Ovary (tissue), 7 donors: ENCODE measurements at regions not wholly inside any gene's neighbourhood (a gene's known extent, or its start where the extent isn't known, plus 50 kb on each side); places are given as distances from the start of the nearest gene placed in this dataset.

Experiments used
- DNase-seq, 5 donors: peaks; one replicate each; pipeline ENCODE4 v3.0.0-alpha.2; 2019 to 2020
- H3K27ac ChIP-seq, 2 donors: fragments of 200-600 bp; one replicate each; pipeline versions ENCODE4 v1.5.1 to v1.8.0; 2019 to 2022
- H3K27me3 ChIP-seq: fragments of 200-600 bp; one replicate; pipeline ENCODE4 v1.8.0; 2022
- H3K36me3 ChIP-seq: fragments of 200-600 bp; sonication (generic); one replicate; pipeline ENCODE4 v1.5.1; 2019
- H3K4me1 ChIP-seq: one replicate; pipeline ENCODE4 v1.8.1; 2013; ENCODE audit warnings: mild to moderate bottlenecking, moderate library complexity; ENCODE audit not compliant: insufficient read depth
- H3K4me3 ChIP-seq: fragments of 200-600 bp; sonication (generic); one replicate; pipeline ENCODE4 v1.5.1; 2017
- H3K9me3 ChIP-seq, 2 donors: fragments of 200-600 bp in 1 of 2; sonication (generic) in 1 of 2; one replicate each; pipeline versions ENCODE4 v1.5.1 to v1.8.1; 2013 to 2019; ENCODE audit warnings: mild to moderate bottlenecking in 1 of 2, moderate library complexity in 1 of 2
- EP300 ChIP-seq: sonication (generic); formaldehyde crosslinking; IDR thresholded peaks from one replicate; pipeline ENCODE4 v1.6.1; 2017; ENCODE audit warnings: antibody characterized with exemption
- POLR2A ChIP-seq: fragments of 450-650 bp; IDR thresholded peaks from one replicate; pipeline ENCODE4 v1.6.1; 2017; ENCODE audit warnings: antibody characterized with exemption, mild to moderate bottlenecking, moderate library complexity
- WGBS, 3 donors: extraction: QIAGEN DNeasy Blood & Tissue Kit in 1 of 3; methylation state at CpG; one replicate each; pipeline versions ENCODE4 v1.1.5 to v1.1.7; 2013 to 2017; 5-methylcytosine and 5-hydroxymethylcytosine counted together
- intact Hi-C, 4 donors: fragments of 100-400 bp; cut with DNase I; formaldehyde crosslinking; loops; one replicate each; pipeline versions ENCODE4 v1.11.0 to v1.15.1; 2022 to 2023
- TF ChIP-seq, protein P1 (sequence below), 3 donors: fragments of 450-650 bp in 2 of 3; fragments of 200-600 bp in 1 of 3; IDR thresholded peaks; one replicate each; pipeline versions ENCODE4 v1.5.1 to v1.8.0; 2016 to 2022; ENCODE audit warnings: antibody characterized with exemption in 3 of 3, mild to moderate bottlenecking in 1 of 3
- donor health status: DM: no; HTN: no; CAD: no; lungs with moderate emphysema.
- donor health status: DM: no; HTN: no; CAD: no.
- donor health status: Bipolar disorder and iron deficiency.
- donor health status: DM: no; HTN: no; CAD: no.
- donor health status: DM: yes; HTN: yes; CAD: no.

DNA sequence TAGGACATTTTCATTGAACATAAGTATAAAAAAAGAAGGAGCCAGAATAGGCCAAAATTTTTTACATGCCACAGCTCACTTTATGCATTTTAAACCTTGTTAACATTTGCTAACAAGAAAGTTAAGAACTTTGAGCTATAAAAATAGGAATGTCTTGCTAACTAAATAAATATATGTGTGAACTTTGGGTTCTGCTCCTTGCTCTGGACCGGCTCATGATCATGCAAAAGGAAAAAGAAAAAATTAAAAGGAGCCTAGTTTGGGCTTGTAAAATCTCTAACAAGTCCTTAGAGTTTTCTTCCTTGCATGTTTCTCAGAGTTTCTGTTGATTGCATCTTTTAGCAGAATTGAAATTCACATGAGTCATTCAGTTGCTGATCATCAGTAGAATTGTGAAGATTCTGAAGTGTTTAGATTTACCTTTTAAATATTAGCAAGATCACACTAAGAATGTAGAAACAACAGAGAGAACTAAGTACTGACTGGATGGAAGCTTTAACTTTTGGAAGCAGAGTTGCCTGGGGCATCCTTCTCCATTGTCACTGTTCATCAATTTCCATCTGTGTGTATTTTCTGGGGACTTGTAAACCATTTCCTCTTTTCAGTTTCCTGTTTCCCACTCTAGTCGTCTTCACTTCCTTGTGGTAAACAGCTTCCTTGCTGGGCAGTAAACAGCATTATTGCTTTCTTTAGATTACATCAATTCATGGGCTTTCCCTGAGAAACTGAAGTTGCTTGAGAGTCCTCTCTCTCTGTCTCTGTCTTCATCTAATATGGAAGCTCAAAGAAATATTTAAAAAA lies 458.4 kb upstream of the BTBD3 start:
- WGBS, 3 donors = 40 to 43% (median 41%) methylated on average over 2 of the region's 2 CpGs
- Histone ChIP-seq H3K4me3 (no peak overlapping the region), H3K36me3 (no peaks in the 10 kb centered on the region), H3K27me3 (no peaks in the 10 kb centered on the region), H3K27ac (no peak overlapping the region), H3K4me1 (no peaks in the 10 kb centered on the region), H3K9me3 (no peaks in the 10 kb centered on the region)
- intact Hi-C loops = no loop called here
- TF ChIP-seq EP300 (no peak), POLR2A (no peak)
- TF ChIP-seq, protein P1, sequence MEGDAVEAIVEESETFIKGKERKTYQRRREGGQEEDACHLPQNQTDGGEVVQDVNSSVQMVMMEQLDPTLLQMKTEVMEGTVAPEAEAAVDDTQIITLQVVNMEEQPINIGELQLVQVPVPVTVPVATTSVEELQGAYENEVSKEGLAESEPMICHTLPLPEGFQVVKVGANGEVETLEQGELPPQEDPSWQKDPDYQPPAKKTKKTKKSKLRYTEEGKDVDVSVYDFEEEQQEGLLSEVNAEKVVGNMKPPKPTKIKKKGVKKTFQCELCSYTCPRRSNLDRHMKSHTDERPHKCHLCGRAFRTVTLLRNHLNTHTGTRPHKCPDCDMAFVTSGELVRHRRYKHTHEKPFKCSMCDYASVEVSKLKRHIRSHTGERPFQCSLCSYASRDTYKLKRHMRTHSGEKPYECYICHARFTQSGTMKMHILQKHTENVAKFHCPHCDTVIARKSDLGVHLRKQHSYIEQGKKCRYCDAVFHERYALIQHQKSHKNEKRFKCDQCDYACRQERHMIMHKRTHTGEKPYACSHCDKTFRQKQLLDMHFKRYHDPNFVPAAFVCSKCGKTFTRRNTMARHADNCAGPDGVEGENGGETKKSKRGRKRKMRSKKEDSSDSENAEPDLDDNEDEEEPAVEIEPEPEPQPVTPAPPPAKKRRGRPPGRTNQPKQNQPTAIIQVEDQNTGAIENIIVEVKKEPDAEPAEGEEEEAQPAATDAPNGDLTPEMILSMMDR (IDR thresholded peaks at IDR 0.05) = no peak
- no peak for DNase-seq

DNA sequence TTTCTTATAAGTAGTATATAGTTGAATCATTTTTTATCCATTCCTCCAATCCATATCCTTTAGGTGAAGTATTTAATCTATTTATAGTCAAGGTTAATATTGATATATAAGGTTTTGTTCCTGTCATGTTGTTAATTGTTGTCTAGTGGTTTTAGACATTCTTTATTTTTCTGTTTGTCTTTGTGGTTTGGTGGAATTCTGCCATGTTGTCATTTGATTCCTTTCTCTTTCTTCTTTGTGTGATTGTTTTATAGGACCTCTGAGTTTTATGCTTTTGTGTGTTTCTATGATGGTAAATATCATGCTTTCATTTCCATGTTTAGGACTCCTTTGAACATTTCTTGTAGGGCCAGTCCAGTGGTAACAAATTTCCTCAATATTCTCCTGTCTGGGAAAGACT lies 450.3 kb upstream of the BTBD3 start:
- Histone ChIP-seq H3K4me1 (no peaks in the 10 kb centered on the region), H3K9me3 (no peaks in the 10 kb centered on the region), H3K4me3 (no peak overlapping the region), H3K36me3 (no peaks in the 10 kb centered on the region), H3K27me3 (no peaks in the 10 kb centered on the region), H3K27ac (no peak overlapping the region)
- TF ChIP-seq EP300 = no peak
- intact Hi-C loops = no loop called here
- DNase-seq = no peak

DNA sequence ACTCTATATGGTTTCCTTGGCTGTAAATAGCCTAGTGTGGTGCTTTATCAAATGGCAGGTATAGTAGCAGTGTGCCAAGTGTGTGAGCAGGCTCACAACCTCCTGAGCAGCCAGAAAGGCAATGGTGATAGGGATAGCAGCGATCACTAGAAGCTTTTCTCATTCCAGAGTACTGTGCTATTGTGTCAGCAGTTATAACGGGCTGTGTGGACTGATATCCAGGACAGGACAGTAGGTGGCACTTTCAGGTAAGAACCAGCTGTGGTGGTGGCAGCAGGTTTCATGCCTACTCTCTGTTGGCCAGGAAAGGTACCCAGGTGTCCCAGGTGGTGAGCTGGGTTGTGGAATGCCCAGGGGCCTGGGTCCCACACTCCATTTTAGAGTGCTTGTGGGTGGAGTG lies 448.8 kb upstream of the BTBD3 start:
- no peak for DNase-seq
- no peaks in the 10 kb centered on the region for H3K27me3 ChIP-seq
- WGBS, 3 donors = 76 to 98% (median 85%) methylated on average over 2 of the region's 2 CpGs
- TF ChIP-seq, protein P1 (IDR thresholded peaks at IDR 0.05) = no peak
- TF ChIP-seq POLR2A (no peak), EP300 (no peak)
- no peaks in the 10 kb centered on the region for H3K36me3 ChIP-seq
- intact Hi-C loops = no loop called here
- H3K27ac ChIP-seq = no peak overlapping the region
- no peak overlapping the region for H3K4me3 ChIP-seq
- H3K4me1 ChIP-seq = no peaks in the 10 kb centered on the region
- H3K9me3 ChIP-seq = no peaks in the 10 kb centered on the region

DNA sequence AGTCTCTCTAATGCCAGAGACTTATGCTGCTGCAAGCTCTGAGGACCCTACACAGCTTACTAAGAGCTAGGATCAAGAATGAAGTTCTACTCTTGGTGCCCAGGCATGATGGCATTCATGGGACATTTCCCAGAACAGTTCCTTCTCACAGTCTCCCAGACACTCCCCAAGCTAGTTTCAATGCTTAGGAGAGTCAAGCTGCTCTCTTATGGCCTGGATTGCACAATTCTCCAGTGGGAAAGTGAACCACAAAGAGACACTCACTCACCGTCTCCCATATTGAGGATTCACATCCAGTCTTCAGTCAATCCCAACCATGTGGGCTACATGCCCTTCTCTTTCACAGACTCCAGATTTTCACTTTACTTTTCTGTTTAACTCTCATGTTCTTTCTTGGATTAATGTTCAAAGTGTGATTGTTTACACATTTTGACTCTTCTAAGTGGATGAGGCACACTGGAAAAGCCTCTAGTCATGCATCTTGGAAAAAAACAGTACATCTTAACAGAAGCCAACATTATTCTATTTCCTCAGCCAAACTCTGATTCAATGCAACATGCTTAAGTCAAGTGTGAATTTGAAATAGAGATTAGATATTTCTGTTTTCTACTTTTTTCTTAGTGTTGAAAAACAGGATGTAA lies 447.8 kb upstream of the BTBD3 start:
- Histone ChIP-seq H3K27me3 (no peaks in the 10 kb centered on the region), H3K4me3 (no peak overlapping the region), H3K9me3 (no peaks in the 10 kb centered on the region), H3K27ac (no peak overlapping the region), H3K4me1 (no peaks in the 10 kb centered on the region), H3K36me3 (no peaks in the 10 kb centered on the region)
- 64 to 92% (median 90%) methylated on average over 1 of the region's 1 CpG for WGBS, 3 donors
- intact Hi-C loops = no loop called here
- no peak for DNase-seq
- TF ChIP-seq POLR2A (no peak), EP300 (no peak)
- TF ChIP-seq, protein P1 (IDR thresholded peaks at IDR 0.05) = no peak

DNA sequence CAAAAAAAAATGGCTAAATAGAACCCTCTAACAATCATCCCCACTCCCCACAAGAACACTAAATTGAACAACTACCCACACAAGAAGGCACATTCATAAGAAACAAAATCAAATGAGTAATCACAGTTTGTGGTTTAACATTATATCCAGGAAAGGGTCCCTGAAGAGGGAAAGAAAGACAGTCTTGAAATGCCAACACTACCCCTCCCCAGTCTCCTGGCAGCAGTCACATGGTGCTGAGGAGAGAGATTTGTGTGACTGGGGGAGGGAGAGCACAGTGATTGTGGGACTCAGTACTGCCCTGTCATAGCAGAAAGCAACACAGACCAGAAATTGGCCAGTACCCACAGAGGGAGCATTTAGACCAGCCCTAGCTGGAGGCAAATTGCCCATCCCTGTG lies 443.7 kb upstream of the BTBD3 start:
- H3K27me3 ChIP-seq = no peaks in the 10 kb centered on the region
- no peaks in the 10 kb centered on the region for H3K36me3 ChIP-seq
- no peak for DNase-seq
- intact Hi-C loops = no loop called here
- H3K4me1 ChIP-seq = no peaks in the 10 kb centered on the region
- no peaks in the 10 kb centered on the region for H3K9me3 ChIP-seq
- TF ChIP-seq, protein P1 (IDR thresholded peaks at IDR 0.05) = no peak
- TF ChIP-seq POLR2A (no peak), EP300 (no peak)
- H3K4me3 ChIP-seq = no peak overlapping the region
- H3K27ac ChIP-seq = no peak overlapping the region
